ENCODE measurements at regions not wholly inside any gene's neighbourhood (a gene's known extent, or its start where the extent isn't known, plus 50 kb on each side); places are given as distances from the start of the nearest gene placed in this dataset.
"Not testable (repeated sequence)": the region's sequence is repeated elsewhere in the genome, so short reads cannot be mapped to it uniquely, and the experiment has no call there.

GRCh38 chrX:117607561-117607960 lies 509.0 kb downstream of the KLHL13 start:
- CTCF ChIA-PET = interaction anchor here (0.6 kb wide), 1 partner anchor 703 kb away, joined by 3 read pairs; no protein-coding TSS in a partner anchor
- no peak overlapping the region for H3K27ac ChIP-seq (ENCODE audit: extremely low read depth, low read depth, low read length)
- POLR2A ChIA-PET = no interaction called here
- TF ChIP-seq ZNF670 (tag by site-specific recombination; IDR thresholded peaks at IDR 0.05; ENCODE audit: low read depth) = no peak
- no peak for TF ChIP-seq ZFHX2 (tag by site-specific recombination; conservative IDR thresholded peaks at IDR 0.05)
- no peak for TF ChIP-seq GLI4 (tag by site-specific recombination; IDR thresholded peaks at IDR 0.05)
- no peak for TF ChIP-seq BCL6B (tag by site-specific recombination; IDR thresholded peaks at IDR 0.05)
- TF ChIP-seq ZNF114 (tag by site-specific recombination; IDR thresholded peaks at IDR 0.05) = no peak
- TF ChIP-seq ZNF132 (tag by site-specific recombination; IDR thresholded peaks at IDR 0.05; ENCODE audit: borderline replicate concordance) = no peak
- no peaks in the 10 kb centered on the region for H3K36me3 ChIP-seq (ENCODE audit: control insufficient read depth in 2 of 2, insufficient read depth in 1 of 2, low read length in 2 of 2)
- H3K4me1 ChIP-seq (ENCODE audit: control insufficient read depth, insufficient read depth, low read length) = no peaks in the 10 kb centered on the region
- H3K4me3 ChIP-seq (ENCODE audit: low read depth, low read length) = no peak overlapping the region
- no peaks in the 10 kb centered on the region for H3K9me3 ChIP-seq (ENCODE audit: control insufficient read depth, insufficient read depth, low read depth, low read length)

GRCh38 chrX:117606101-117606500 lies 510.5 kb downstream of the KLHL13 start:
- H3K4me3 ChIP-seq (ENCODE audit: low read depth, low read length); H3K4me1 ChIP-seq (ENCODE audit: control insufficient read depth, insufficient read depth, low read length); POLR2A ChIA-PET; H3K36me3 ChIP-seq (ENCODE audit: control insufficient read depth in 2 of 2, insufficient read depth in 1 of 2, low read length in 2 of 2); H3K9me3 ChIP-seq (ENCODE audit: control insufficient read depth, insufficient read depth, low read depth, low read length); H3K27ac ChIP-seq (ENCODE audit: extremely low read depth, low read depth, low read length): not testable (repeated sequence)
- TF ChIP-seq ZNF146 (tag by site-specific recombination; IDR thresholded peaks at IDR 0.05) = peak; percentile 80; the same call in 1 of the 2 replicates
- CTCF ChIA-PET = interaction anchor here (0.6 kb wide), 1 partner anchor 426 kb away, joined by 3 read pairs; no protein-coding TSS in a partner anchor

GRCh38 chrX:117570160-117570559 lies 546.5 kb downstream of the KLHL13 start:
- no peaks in the 10 kb centered on the region for H3K4me1 ChIP-seq (ENCODE audit: control insufficient read depth, insufficient read depth, low read length)
- POLR2A ChIA-PET = no interaction called here
- CTCF ChIA-PET = no interaction called here
- H3K9me3 ChIP-seq (ENCODE audit: control insufficient read depth, insufficient read depth, low read depth, low read length) = no peaks in the 10 kb centered on the region
- no peaks in the 10 kb centered on the region for H3K36me3 ChIP-seq (ENCODE audit: control insufficient read depth in 2 of 2, insufficient read depth in 1 of 2, low read length in 2 of 2)
- no peak overlapping the region for H3K27ac ChIP-seq (ENCODE audit: extremely low read depth, low read depth, low read length)
- H3K4me3 ChIP-seq (ENCODE audit: low read depth, low read length) = no peak overlapping the region
- TF ChIP-seq SETDB1 (IDR thresholded peaks at IDR 0.05; ENCODE audit: insufficient read length, low read length) (no peak), ZNF121 (tag by site-specific recombination; IDR thresholded peaks at IDR 0.05) (no peak), ZNF274 (IDR thresholded peaks at IDR 0.05; ENCODE audit: low read length) (no peak), ZNF274 (tag by site-specific recombination; IDR thresholded peaks at IDR 0.05; ENCODE audit: borderline replicate concordance) (no peak)

GRCh38 chrX:117568238-117568637 lies 548.4 kb downstream of the KLHL13 start:
- Histone ChIP-seq H3K4me3 (ENCODE audit: low read depth, low read length) (no peak overlapping the region), H3K27ac (ENCODE audit: extremely low read depth, low read depth, low read length) (no peak overlapping the region), H3K9me3 (ENCODE audit: control insufficient read depth, insufficient read depth, low read depth, low read length) (no peaks in the 10 kb centered on the region), H3K4me1 (ENCODE audit: control insufficient read depth, insufficient read depth, low read length) (no peaks in the 10 kb centered on the region), H3K36me3 (ENCODE audit: control insufficient read depth in 2 of 2, insufficient read depth in 1 of 2, low read length in 2 of 2) (no peaks in the 10 kb centered on the region)
- ChIA-PET CTCF (no interaction called here), POLR2A (no interaction called here)
- no peak for TF ChIP-seq ZNF596 (tag by site-specific recombination; IDR thresholded peaks at IDR 0.05)
- TF ChIP-seq PRDM4 (tag by site-specific recombination; IDR thresholded peaks at IDR 0.05) = no peak
- no peak for TF ChIP-seq ZNF239 (tag by site-specific recombination; IDR thresholded peaks at IDR 0.05)
- no peak for TF ChIP-seq ZNF23 (tag by site-specific recombination; IDR thresholded peaks at IDR 0.05; ENCODE audit: borderline replicate concordance)
- TF ChIP-seq ZNF416 (tag by site-specific recombination; IDR thresholded peaks at IDR 0.05) = no peak
- no peak for TF ChIP-seq SP2 (tag by site-specific recombination; IDR thresholded peaks at IDR 0.05)
- no peak for TF ChIP-seq ZNF837 (tag by site-specific recombination; IDR thresholded peaks at IDR 0.05)

All from HEK293 (cell line).